Brain microvascular endothelial cell (primary cell): ENCODE measurements at regions not wholly inside any gene's neighbourhood (a gene's known extent, or its start where the extent isn't known, plus 50 kb on each side); places are given as distances from the start of the nearest gene placed in this dataset.
A peak's percentile ranks its signal among the peaks of the same experiment; 100 is the strongest.

Experiments
- DNase-seq: peaks from one replicate; pipeline ENCODE4 v3.0.0-alpha.2; 2020
- H3K27ac ChIP-seq: fragments of 250-450 bp; sonication (Bioruptor Pico); 2 replicates; pipeline ENCODE4 v1.5.1; 2020; ENCODE audit warnings: mild to moderate bottlenecking, moderate library complexity
- H3K27me3 ChIP-seq: fragments of 250-450 bp; sonication (Bioruptor Pico); replicated peaks from 2 replicates; pipeline ENCODE4 v1.5.1; 2020; ENCODE audit warnings: mild to moderate bottlenecking
- H3K36me3 ChIP-seq: fragments of 250-450 bp; sonication (Bioruptor Pico); replicated peaks from 2 replicates; pipeline ENCODE4 v1.5.1; 2020; ENCODE audit warnings: mild to moderate bottlenecking
- H3K4me3 ChIP-seq: 2 replicates; pipeline ENCODE4 v1.5.1; 2011; ENCODE audit warnings: low read depth, mild to moderate bottlenecking, control low read depth, low read length, moderate library complexity
- CTCF ChIP-seq: IDR thresholded peaks from 2 replicates; pipeline ENCODE4 v1.5.1; 2011; ENCODE audit warnings: low read depth, mild to moderate bottlenecking, moderate library complexity, low read length, control low read depth, inconsistent platforms; ENCODE audit errors: missing control alignments
- in situ Hi-C: cut with HindIII; loops from 2 replicates; pipeline ENCODE4 v1.10.0; 2017; ENCODE audit warnings: low sequenced_read_pairs, low pct_ligation_motif_present

DNA sequence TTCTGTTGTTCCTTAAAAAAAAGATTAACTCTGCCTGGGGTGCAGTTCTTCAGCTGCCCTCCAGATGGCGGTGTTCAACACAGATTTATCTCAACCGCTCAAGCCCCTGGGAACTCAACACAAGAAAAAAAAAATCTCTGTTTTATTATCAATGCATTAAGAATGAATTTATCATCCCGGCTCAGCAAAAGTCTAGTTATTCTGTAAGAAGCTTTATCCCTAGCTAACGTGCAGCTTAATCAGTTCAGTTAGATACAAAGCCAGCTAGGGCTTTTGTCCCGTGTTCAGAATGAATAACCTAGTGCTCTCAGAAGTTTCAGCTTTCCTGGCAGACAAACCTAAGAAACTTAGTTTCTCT is 475.9 kb upstream of the CCL2 start:
- peak; percentile 44 for DNase-seq
- peak; percentile 82 for TF ChIP-seq CTCF
- Histone ChIP-seq H3K27me3 (no peaks in the 10 kb centered on the region), H3K27ac (no peak overlapping the region), H3K4me3 (no peak overlapping the region), H3K36me3 (no peaks in the 10 kb centered on the region)
- in situ Hi-C loops = no loop called here

DNA sequence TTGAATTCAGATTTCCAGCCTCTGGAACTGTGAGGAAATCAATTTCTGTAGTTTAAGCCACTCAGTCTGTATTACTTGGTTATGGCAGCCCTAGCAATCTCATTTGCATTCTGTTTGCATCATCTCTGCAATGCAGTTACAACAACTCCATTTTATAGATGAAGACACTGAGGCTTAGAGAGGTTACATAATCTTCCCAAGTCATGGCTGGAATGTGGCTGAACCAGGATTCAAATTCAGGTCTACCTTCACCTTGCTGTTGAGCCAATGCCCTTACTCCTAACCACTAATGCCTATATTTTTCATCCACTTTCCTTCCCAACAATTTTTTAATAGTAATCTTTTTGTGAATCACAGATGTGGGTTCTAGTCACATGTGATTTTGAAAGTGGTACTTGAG is 469.8 kb upstream of the CCL2 start:
- Histone ChIP-seq H3K4me3 (no peak overlapping the region), H3K36me3 (no peaks in the 10 kb centered on the region), H3K27me3 (no peaks in the 10 kb centered on the region), H3K27ac (no peak overlapping the region)
- TF ChIP-seq CTCF = no peak
- no peak for DNase-seq
- in situ Hi-C loops = no loop called here

- no peak for TF ChIP-seq CTCF
- Histone ChIP-seq H3K27ac (no peak overlapping the region), H3K36me3 (no peaks in the 10 kb centered on the region), H3K4me3 (no peak overlapping the region), H3K27me3 (no peaks in the 10 kb centered on the region)
- in situ Hi-C loops = no loop called here
- no peak for DNase-seq
Measured at GRCh38 chr17:33786478-33786877, 468.6 kb upstream of the CCL2 start.

- no peak for DNase-seq
- TF ChIP-seq CTCF = no peak
- Histone ChIP-seq H3K27me3 (no peaks in the 10 kb centered on the region), H3K27ac (no peak overlapping the region), H3K36me3 (no peaks in the 10 kb centered on the region), H3K4me3 (no peak overlapping the region)
- in situ Hi-C loops = no loop called here
Measured at GRCh38 chr17:33789658-33790057, 465.4 kb upstream of the CCL2 start.

DNA sequence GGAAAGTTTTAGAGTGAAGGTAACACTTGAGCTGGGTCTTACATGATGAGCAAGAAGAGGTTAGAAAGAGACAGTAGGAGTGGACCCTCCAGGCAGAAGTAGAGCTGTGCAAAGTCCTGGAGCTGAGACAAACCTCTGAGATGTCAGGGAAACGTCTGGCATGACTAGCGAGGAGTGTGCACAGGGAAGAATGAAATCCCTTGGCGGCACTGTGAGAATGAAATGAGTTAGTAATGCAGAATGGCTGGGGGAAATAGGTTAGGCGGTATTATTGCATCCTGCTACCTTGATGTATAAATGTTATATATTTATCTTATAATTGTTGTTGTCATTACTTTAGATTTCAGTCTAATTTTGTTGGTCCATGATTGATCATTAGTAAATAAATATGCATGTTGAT is 457.9 kb upstream of the CCL2 start:
- Histone ChIP-seq H3K27ac (no peak overlapping the region), H3K4me3 (no peak overlapping the region), H3K27me3 (no peaks in the 10 kb centered on the region), H3K36me3 (no peaks in the 10 kb centered on the region)
- in situ Hi-C loops = no loop called here
- no peak for TF ChIP-seq CTCF
- no peak for DNase-seq

GRCh38 chr17:33798308-33798707 is 456.8 kb upstream of the CCL2 start:
- no peaks in the 10 kb centered on the region for H3K27me3 ChIP-seq
- H3K27ac ChIP-seq = no peak overlapping the region
- in situ Hi-C loops = no loop called here
- no peak for TF ChIP-seq CTCF
- DNase-seq = no peak
- no peak overlapping the region for H3K4me3 ChIP-seq
- H3K36me3 ChIP-seq = no peaks in the 10 kb centered on the region
